GM12878 (cell line): ENCODE measurements at regions not wholly inside any gene's neighbourhood (a gene's known extent, or its start where the extent isn't known, plus 50 kb on each side); places are given as distances from the start of the nearest gene placed in this dataset.

Experiments
- ATAC-seq: fragments of 200-7000 bp; cut with Tn5 transposase; 3 replicates; pipeline ENCODE4 v1.9.1; 2020; ENCODE audit warnings: mild to moderate bottlenecking, moderate library complexity
- BruUV-seq: library from RNA; stranded (reverse); fragments of 400-500 nt; replicated peaks from 2 replicates; lab custom pipeline; 2021; lab: Mats Ljungman, UMichigan
- CTCF ChIA-PET: fragments of 300-600 bp; sonication (Branson Sonifier 250); formaldehyde crosslinking; extraction: SDS; loops from one replicate; lab custom pipeline; 2021; ENCODE audit warnings: inconsistent platforms; lab: Yijun Ruan, JAX
- POLR2A ChIA-PET: fragments of 350-600 bp; formaldehyde crosslinking; extraction: SDS; loops from one replicate; lab custom pipeline; 2021; ENCODE audit warnings: inconsistent platforms; lab: Charles Lee
- RAD21 ChIA-PET: fragments of 300-600 bp; sonication (Branson Sonifier 250); formaldehyde crosslinking; loops from one replicate; lab custom pipeline; 2023; ENCODE audit warnings: antibody characterized with exemption; ENCODE audit not compliant: unreplicated experiment; lab: Charles Lee
- SMC1A ChIA-PET: fragments of 300-600 bp; sonication (Branson Sonifier 250); formaldehyde crosslinking; loops from one replicate; lab custom pipeline; 2023; ENCODE audit not compliant: unreplicated experiment, uncharacterized antibody; lab: Charles Lee
- DNase-seq: peaks from one replicate; pipeline ENCODE4 v3.0.0-alpha.2; 2011; ENCODE audit warnings: low read depth, low spot score
- FAIRE-seq: peaks from 3 replicates; lab custom pipeline; 2011; peaks lifted over from hg19 to GRCh38; lab: Jason Lieb, UNC
- H2AFZ ChIP-seq: 2 replicates; pipeline ENCODE4 v1.6.0; 2011; ENCODE audit warnings: low read depth, low read length, control low read depth; ENCODE audit not compliant: control insufficient read depth
- H3K27ac ChIP-seq: 2 replicates; pipeline ENCODE4 v1.5.1; 2011; ENCODE audit warnings: control low read depth; ENCODE audit not compliant: control insufficient read depth, insufficient read depth
- H3K27me3 ChIP-seq, 2 experiments: replicated peaks in 1 of 2; 2 replicates each; pipeline versions ENCODE4 v1.6.0 to v1.6.1; 2011; ENCODE audit warnings: low read length in 1 of 2; ENCODE audit not compliant: control insufficient read depth in 2 of 2, insufficient read depth in 2 of 2
- H3K36me3 ChIP-seq, 2 experiments: 2 replicates each; pipeline ENCODE4 v1.5.1; 2011; ENCODE audit warnings: low read length in 1 of 2; ENCODE audit not compliant: control insufficient read depth in 2 of 2, insufficient read depth in 2 of 2
- H3K4me1 ChIP-seq: 2 replicates; pipeline ENCODE4 v1.6.1; 2011; ENCODE audit warnings: mild to moderate bottlenecking, low read length, moderate library complexity, mixed read lengths; ENCODE audit not compliant: control insufficient read depth, insufficient read depth
- H3K4me2 ChIP-seq: 2 replicates; pipeline ENCODE4 v1.6.0; 2011; ENCODE audit warnings: control low read depth; ENCODE audit not compliant: control insufficient read depth, insufficient read depth
- H3K4me3 ChIP-seq: fragments of 200-600 bp; sonication (generic); 2 replicates; pipeline ENCODE4 v1.5.1; 2016
- H3K79me2 ChIP-seq: 2 replicates; pipeline ENCODE4 v1.6.0; 2011; ENCODE audit warnings: low read length; ENCODE audit not compliant: control insufficient read depth, insufficient read depth
- H3K9ac ChIP-seq: 2 replicates; pipeline ENCODE4 v1.8.0; 2011; ENCODE audit warnings: low read length, control low read depth, mixed read lengths; ENCODE audit not compliant: control insufficient read depth, insufficient read depth
- H3K9me3 ChIP-seq: replicated peaks from 3 replicates; pipeline ENCODE4 v1.5.1; 2011; ENCODE audit warnings: mild to moderate bottlenecking, low read length; ENCODE audit not compliant: control insufficient read depth, insufficient read depth
- H4K20me1 ChIP-seq: 2 replicates; pipeline ENCODE4 v1.6.0; 2011; ENCODE audit not compliant: control insufficient read depth, insufficient read depth
- GABPA ChIP-seq: IDR thresholded peaks from 2 replicates; pipeline ENCODE4 v1.6.1; 2014; ENCODE audit warnings: antibody characterized with exemption, low read depth, mild to moderate bottlenecking, inconsistent platforms
- NR2C2 ChIP-seq: IDR thresholded peaks from 2 replicates; pipeline ENCODE4 v1.6.1; 2011; ENCODE audit warnings: borderline replicate concordance, low read depth; ENCODE audit not compliant: control insufficient read depth, insufficient read length
- PAX8 ChIP-seq: fragments of 450-650 bp; IDR thresholded peaks from 2 replicates; pipeline ENCODE4 v1.6.1; 2017; ENCODE audit warnings: mild to moderate bottlenecking, moderate library complexity
- POU2F2 ChIP-seq: IDR thresholded peaks from 3 replicates; pipeline ENCODE4 v1.6.1; 2011; ENCODE audit warnings: low read depth, mild to moderate bottlenecking, low read length, borderline replicate concordance
- STAT3 ChIP-seq: IDR thresholded peaks from 2 replicates; pipeline ENCODE4 v1.6.1; 2011; ENCODE audit warnings: low read depth, low read length, improper control_type of control experiment
- TAF1 ChIP-seq: IDR thresholded peaks from 2 replicates; pipeline ENCODE4 v1.6.1; 2011; ENCODE audit warnings: mild to moderate bottlenecking, low read depth, low read length, borderline replicate concordance
- TCF3 ChIP-seq: IDR thresholded peaks from 2 replicates; pipeline ENCODE4 v1.6.1; 2012; ENCODE audit warnings: low read depth, mild to moderate bottlenecking, low read length, borderline replicate concordance; ENCODE audit not compliant: insufficient read depth
- YY1 ChIP-seq: IDR thresholded peaks from 2 replicates; pipeline ENCODE4 v1.6.1; 2011; ENCODE audit warnings: low read depth, mild to moderate bottlenecking, low read length
- WGBS: methylation state at CpG from one replicate; pipeline ENCODE4 v1.1.6; 2016; ENCODE audit warnings: low lambda C conversion rate; ENCODE audit not compliant: insufficient replicate concordance, insufficient coverage; ENCODE audit errors: missing lambda C conversion rate; 5-methylcytosine and 5-hydroxymethylcytosine counted together
- in situ Hi-C: fragments of 300-500 bp; cut with MboI; formaldehyde crosslinking; loops from 9 replicates; pipeline ENCODE4 v1.14.3; 2018; ENCODE audit warnings: mixed read lengths
- intact Hi-C: fragments of 100-400 bp; cut with micrococcal nuclease; formaldehyde crosslinking; loops from one replicate; pipeline ENCODE4 v1.14.2; 2022; ENCODE audit not compliant: unreplicated experiment
- TF ChIP-seq, protein P1 (sequence below): IDR thresholded peaks from 2 replicates; pipeline ENCODE4 v1.6.1; 2012; ENCODE audit warnings: improper control_type of control experiment, low read depth, low read length; ENCODE audit not compliant: insufficient replicate concordance
- TF ChIP-seq, protein P2 (sequence below): fragments of 450-650 bp; IDR thresholded peaks from 2 replicates; pipeline ENCODE4 v1.6.1; 2017; ENCODE audit warnings: mild to moderate bottlenecking, low read depth, inconsistent platforms; ENCODE audit not compliant: poor library complexity, severe bottlenecking
- TF ChIP-seq, protein P3 (sequence below): IDR thresholded peaks from 2 replicates; pipeline ENCODE4 v1.6.1; 2012; ENCODE audit warnings: low read length, inconsistent platforms
- TF ChIP-seq, protein P4 (sequence below): fragments of 450-650 bp; IDR thresholded peaks from 2 replicates; pipeline ENCODE4 v1.6.1; 2017; ENCODE audit warnings: mild to moderate bottlenecking
- TF ChIP-seq, protein P5 (sequence below): IDR thresholded peaks from 2 replicates; pipeline ENCODE4 v1.6.1; 2012; ENCODE audit warnings: low read depth, low read length, improper control_type of control experiment

DNA sequence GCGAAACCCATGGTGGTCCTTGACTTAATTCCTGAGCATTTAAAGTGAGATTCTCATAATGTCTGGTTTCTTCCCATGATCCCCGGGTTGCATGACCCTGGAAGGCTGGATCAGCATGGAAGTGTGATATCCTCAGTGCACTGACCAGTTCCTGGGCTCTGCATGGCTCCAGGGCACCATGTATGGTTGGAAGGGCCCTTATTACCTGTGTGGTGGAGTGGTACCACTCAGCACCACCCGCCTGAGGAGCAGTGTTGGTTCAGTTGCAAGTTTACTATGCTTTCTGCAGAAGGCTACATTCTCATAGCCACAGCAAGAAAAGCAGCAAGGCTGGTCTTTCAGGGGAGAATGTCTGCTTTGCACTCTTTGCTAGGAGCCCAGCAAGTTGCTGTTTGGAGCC, 325.7 kb upstream of the MKI67 start:
- WGBS: 25% methylated on average over 3 of the region's 3 CpGs
- FAIRE-seq (no peak), ATAC-seq (no peak), DNase-seq (no peak)
- SMC1A ChIA-PET: no interaction called here
- intact Hi-C loops (no loop called here), in situ Hi-C loops (no loop called here)
- no peaks in the 10 kb centered on the region for H3K27me3 ChIP-seq
- no peak overlapping the region for H2AFZ ChIP-seq
- no peaks in the 10 kb centered on the region for H4K20me1 ChIP-seq
- no TSS peak for BruUV-seq
- H3K36me3 ChIP-seq: no peaks in the 10 kb centered on the region
- no peaks in the 10 kb centered on the region for H3K9me3 ChIP-seq
- H3K4me1 ChIP-seq: no peaks in the 10 kb centered on the region
- H3K27ac ChIP-seq: no peak overlapping the region
- CTCF ChIA-PET: interaction anchor here (0.7 kb wide), 1 partner anchor 887 kb away, joined by 4 read pairs; no protein-coding TSS in a partner anchor
- no peak overlapping the region for H3K9ac ChIP-seq
- H3K4me2 ChIP-seq: no peak overlapping the region
- POLR2A ChIA-PET: no interaction called here
- H3K4me3 ChIP-seq: no peak overlapping the region
- no peaks in the 10 kb centered on the region for H3K79me2 ChIP-seq
- RAD21 ChIA-PET: no interaction called here
- TF ChIP-seq PAX8: no peak
- TF ChIP-seq, protein P1, sequence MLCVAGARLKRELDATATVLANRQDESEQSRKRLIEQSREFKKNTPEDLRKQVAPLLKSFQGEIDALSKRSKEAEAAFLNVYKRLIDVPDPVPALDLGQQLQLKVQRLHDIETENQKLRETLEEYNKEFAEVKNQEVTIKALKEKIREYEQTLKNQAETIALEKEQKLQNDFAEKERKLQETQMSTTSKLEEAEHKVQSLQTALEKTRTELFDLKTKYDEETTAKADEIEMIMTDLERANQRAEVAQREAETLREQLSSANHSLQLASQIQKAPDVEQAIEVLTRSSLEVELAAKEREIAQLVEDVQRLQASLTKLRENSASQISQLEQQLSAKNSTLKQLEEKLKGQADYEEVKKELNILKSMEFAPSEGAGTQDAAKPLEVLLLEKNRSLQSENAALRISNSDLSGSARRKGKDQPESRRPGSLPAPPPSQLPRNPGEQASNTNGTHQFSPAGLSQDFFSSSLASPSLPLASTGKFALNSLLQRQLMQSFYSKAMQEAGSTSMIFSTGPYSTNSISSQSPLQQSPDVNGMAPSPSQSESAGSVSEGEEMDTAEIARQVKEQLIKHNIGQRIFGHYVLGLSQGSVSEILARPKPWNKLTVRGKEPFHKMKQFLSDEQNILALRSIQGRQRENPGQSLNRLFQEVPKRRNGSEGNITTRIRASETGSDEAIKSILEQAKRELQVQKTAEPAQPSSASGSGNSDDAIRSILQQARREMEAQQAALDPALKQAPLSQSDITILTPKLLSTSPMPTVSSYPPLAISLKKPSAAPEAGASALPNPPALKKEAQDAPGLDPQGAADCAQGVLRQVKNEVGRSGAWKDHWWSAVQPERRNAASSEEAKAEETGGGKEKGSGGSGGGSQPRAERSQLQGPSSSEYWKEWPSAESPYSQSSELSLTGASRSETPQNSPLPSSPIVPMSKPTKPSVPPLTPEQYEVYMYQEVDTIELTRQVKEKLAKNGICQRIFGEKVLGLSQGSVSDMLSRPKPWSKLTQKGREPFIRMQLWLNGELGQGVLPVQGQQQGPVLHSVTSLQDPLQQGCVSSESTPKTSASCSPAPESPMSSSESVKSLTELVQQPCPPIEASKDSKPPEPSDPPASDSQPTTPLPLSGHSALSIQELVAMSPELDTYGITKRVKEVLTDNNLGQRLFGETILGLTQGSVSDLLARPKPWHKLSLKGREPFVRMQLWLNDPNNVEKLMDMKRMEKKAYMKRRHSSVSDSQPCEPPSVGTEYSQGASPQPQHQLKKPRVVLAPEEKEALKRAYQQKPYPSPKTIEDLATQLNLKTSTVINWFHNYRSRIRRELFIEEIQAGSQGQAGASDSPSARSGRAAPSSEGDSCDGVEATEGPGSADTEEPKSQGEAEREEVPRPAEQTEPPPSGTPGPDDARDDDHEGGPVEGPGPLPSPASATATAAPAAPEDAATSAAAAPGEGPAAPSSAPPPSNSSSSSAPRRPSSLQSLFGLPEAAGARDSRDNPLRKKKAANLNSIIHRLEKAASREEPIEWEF: no peak
- TF ChIP-seq YY1: no peak
- TF ChIP-seq, protein P2, sequence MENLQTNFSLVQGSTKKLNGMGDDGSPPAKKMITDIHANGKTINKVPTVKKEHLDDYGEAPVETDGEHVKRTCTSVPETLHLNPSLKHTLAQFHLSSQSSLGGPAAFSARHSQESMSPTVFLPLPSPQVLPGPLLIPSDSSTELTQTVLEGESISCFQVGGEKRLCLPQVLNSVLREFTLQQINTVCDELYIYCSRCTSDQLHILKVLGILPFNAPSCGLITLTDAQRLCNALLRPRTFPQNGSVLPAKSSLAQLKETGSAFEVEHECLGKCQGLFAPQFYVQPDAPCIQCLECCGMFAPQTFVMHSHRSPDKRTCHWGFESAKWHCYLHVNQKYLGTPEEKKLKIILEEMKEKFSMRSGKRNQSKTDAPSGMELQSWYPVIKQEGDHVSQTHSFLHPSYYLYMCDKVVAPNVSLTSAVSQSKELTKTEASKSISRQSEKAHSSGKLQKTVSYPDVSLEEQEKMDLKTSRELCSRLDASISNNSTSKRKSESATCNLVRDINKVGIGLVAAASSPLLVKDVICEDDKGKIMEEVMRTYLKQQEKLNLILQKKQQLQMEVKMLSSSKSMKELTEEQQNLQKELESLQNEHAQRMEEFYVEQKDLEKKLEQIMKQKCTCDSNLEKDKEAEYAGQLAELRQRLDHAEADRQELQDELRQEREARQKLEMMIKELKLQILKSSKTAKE: no peak
- TF ChIP-seq, protein P3, sequence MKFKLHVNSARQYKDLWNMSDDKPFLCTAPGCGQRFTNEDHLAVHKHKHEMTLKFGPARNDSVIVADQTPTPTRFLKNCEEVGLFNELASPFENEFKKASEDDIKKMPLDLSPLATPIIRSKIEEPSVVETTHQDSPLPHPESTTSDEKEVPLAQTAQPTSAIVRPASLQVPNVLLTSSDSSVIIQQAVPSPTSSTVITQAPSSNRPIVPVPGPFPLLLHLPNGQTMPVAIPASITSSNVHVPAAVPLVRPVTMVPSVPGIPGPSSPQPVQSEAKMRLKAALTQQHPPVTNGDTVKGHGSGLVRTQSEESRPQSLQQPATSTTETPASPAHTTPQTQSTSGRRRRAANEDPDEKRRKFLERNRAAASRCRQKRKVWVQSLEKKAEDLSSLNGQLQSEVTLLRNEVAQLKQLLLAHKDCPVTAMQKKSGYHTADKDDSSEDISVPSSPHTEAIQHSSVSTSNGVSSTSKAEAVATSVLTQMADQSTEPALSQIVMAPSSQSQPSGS: no peak
- TF ChIP-seq NR2C2: no peak
- TF ChIP-seq STAT3: no peak
- TF ChIP-seq POU2F2: no peak
- TF ChIP-seq GABPA: no peak
- TF ChIP-seq, protein P4, sequence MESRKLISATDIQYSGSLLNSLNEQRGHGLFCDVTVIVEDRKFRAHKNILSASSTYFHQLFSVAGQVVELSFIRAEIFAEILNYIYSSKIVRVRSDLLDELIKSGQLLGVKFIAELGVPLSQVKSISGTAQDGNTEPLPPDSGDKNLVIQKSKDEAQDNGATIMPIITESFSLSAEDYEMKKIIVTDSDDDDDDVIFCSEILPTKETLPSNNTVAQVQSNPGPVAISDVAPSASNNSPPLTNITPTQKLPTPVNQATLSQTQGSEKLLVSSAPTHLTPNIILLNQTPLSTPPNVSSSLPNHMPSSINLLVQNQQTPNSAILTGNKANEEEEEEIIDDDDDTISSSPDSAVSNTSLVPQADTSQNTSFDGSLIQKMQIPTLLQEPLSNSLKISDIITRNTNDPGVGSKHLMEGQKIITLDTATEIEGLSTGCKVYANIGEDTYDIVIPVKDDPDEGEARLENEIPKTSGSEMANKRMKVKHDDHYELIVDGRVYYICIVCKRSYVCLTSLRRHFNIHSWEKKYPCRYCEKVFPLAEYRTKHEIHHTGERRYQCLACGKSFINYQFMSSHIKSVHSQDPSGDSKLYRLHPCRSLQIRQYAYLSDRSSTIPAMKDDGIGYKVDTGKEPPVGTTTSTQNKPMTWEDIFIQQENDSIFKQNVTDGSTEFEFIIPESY: no peak
- no peak for TF ChIP-seq TCF3
- TF ChIP-seq, protein P5, sequence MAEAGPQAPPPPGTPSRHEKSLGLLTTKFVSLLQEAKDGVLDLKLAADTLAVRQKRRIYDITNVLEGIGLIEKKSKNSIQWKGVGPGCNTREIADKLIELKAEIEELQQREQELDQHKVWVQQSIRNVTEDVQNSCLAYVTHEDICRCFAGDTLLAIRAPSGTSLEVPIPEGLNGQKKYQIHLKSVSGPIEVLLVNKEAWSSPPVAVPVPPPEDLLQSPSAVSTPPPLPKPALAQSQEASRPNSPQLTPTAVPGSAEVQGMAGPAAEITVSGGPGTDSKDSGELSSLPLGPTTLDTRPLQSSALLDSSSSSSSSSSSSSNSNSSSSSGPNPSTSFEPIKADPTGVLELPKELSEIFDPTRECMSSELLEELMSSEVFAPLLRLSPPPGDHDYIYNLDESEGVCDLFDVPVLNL: no peak
- no peak for TF ChIP-seq TAF1
